A673 (cell line): ENCODE measurements at regions not wholly inside any gene's neighbourhood (a gene's known extent, or its start where the extent isn't known, plus 50 kb on each side); places are given as distances from the start of the nearest gene placed in this dataset.

Experiments used
- BruUV-seq: library from RNA; stranded (reverse); fragments of 400-500 nt; replicated peaks from 2 replicates; lab custom pipeline; 2021; lab: Mats Ljungman, UMichigan
- CTCF ChIA-PET: fragments of 300-600 bp; sonication (Branson Sonifier 250); formaldehyde crosslinking; loops from one replicate; lab custom pipeline; 2022; ENCODE audit warnings: antibody characterized with exemption; lab: Charles Lee
- POLR2A ChIA-PET: fragments of 300-600 bp; sonication (Branson Sonifier 250); formaldehyde crosslinking; loops from one replicate; lab custom pipeline; 2022; ENCODE audit warnings: antibody characterized with exemption; ENCODE audit not compliant: low non-redundant PET; lab: Charles Lee
- DNase-seq: peaks from one replicate; pipeline ENCODE4 v3.0.0-alpha.2; 2015; ENCODE audit warnings: low spot score
- H3K27ac ChIP-seq: fragments of 200-600 bp; sonication (generic); 2 replicates; pipeline ENCODE4 v1.5.1; 2016; ENCODE audit warnings: mixed run types, low read depth, mild to moderate bottlenecking, mixed read lengths, antibody characterized with exemption, low read length; ENCODE audit not compliant: poor library complexity, severe bottlenecking
- H3K27me3 ChIP-seq: fragments of 200-600 bp; sonication (generic); replicated peaks from 2 replicates; pipeline ENCODE4 v1.6.1; 2017; ENCODE audit warnings: mixed run types, low read depth, mild to moderate bottlenecking, mixed read lengths, antibody characterized with exemption, low read length; ENCODE audit not compliant: insufficient read depth, poor library complexity
- H3K36me3 ChIP-seq: fragments of 200-600 bp; sonication (generic); 2 replicates; pipeline ENCODE4 v1.6.1; 2016; ENCODE audit warnings: mixed run types, mild to moderate bottlenecking, mixed read lengths, antibody characterized with exemption, low read length; ENCODE audit not compliant: insufficient read depth, poor library complexity, severe bottlenecking
- H3K4me1 ChIP-seq: fragments of 200-600 bp; sonication (generic); 2 replicates; pipeline ENCODE4 v1.6.1; 2017; ENCODE audit warnings: mixed run types, mild to moderate bottlenecking, mixed read lengths, antibody characterized with exemption, low read length; ENCODE audit not compliant: insufficient read depth, poor library complexity, severe bottlenecking
- H3K4me3 ChIP-seq: fragments of 200-600 bp; sonication (generic); 2 replicates; pipeline ENCODE4 v1.5.1; 2016; ENCODE audit warnings: low read depth, mixed run types, mild to moderate bottlenecking, mixed read lengths, low read length; ENCODE audit not compliant: poor library complexity, severe bottlenecking
- H3K9me3 ChIP-seq: fragments of 200-600 bp; sonication (generic); 2 replicates; pipeline ENCODE4 v1.6.1; 2016; ENCODE audit warnings: mixed run types, low read depth, mild to moderate bottlenecking, mixed read lengths, antibody characterized with exemption, low read length; ENCODE audit not compliant: poor library complexity, severe bottlenecking
- CTCF ChIP-seq: fragments of 300-800, 200-600 bp; sonication (generic); conservative IDR thresholded peaks from 2 replicates; pipeline ENCODE4 v1.5.1; 2017; ENCODE audit warnings: low read depth, mild to moderate bottlenecking, antibody characterized with exemption, low read length, moderate library complexity, mixed read lengths
- EZH2 ChIP-seq: fragments of 200-600 bp; sonication (generic); IDR thresholded peaks from 2 replicates; pipeline ENCODE4 v1.6.1; 2017; ENCODE audit warnings: borderline replicate concordance, low read depth, mild to moderate bottlenecking, mixed read lengths, antibody characterized with exemption, low read length; ENCODE audit not compliant: poor library complexity, severe bottlenecking
- intact Hi-C: fragments of 100-400 bp; cut with micrococcal nuclease; formaldehyde crosslinking; loops from one replicate; pipeline ENCODE4 v1.10.0; 2022; ENCODE audit not compliant: unreplicated experiment

GRCh38 chr12:84551373-84551772 is 361.2 kb downstream of the SLC6A15 start:
- Histone ChIP-seq H3K4me3 (no peak overlapping the region), H3K27ac (no peak overlapping the region), H3K4me1 (no peaks in the 10 kb centered on the region), H3K36me3 (no peaks in the 10 kb centered on the region), H3K9me3 (no peaks in the 10 kb centered on the region), H3K27me3 (no peaks in the 10 kb centered on the region)
- no TSS peak for BruUV-seq
- no peak for DNase-seq
- intact Hi-C loops: no loop called here
- TF ChIP-seq CTCF: no peak
- TF ChIP-seq EZH2: no peak
- CTCF ChIA-PET: no interaction called here
- POLR2A ChIA-PET: no interaction called here

- BruUV-seq: no TSS peak
- Histone ChIP-seq H3K27me3 (no peaks in the 10 kb centered on the region), H3K27ac (no peak overlapping the region), H3K4me3 (no peak overlapping the region), H3K36me3 (no peaks in the 10 kb centered on the region), H3K9me3 (no peaks in the 10 kb centered on the region), H3K4me1 (no peaks in the 10 kb centered on the region)
- TF ChIP-seq CTCF: no peak
- no peak for DNase-seq
- POLR2A ChIA-PET: interaction anchor here (0.5 kb wide), 1 partner anchor 109 kb away, joined by 3 read pairs; no protein-coding TSS in a partner anchor
- intact Hi-C loops: no loop called here
- CTCF ChIA-PET: no interaction called here
These were observed 362.1 kb downstream of the SLC6A15 start for GRCh38 chr12:84550518-84550917.

- intact Hi-C loops: no loop called here
- no peaks in the 10 kb centered on the region for H3K9me3 ChIP-seq
- CTCF ChIA-PET: no interaction called here
- H3K27me3 ChIP-seq: no peaks in the 10 kb centered on the region
- no peaks in the 10 kb centered on the region for H3K4me1 ChIP-seq
- no peak overlapping the region for H3K4me3 ChIP-seq
- no peak overlapping the region for H3K27ac ChIP-seq
- H3K36me3 ChIP-seq: no peaks in the 10 kb centered on the region
- POLR2A ChIA-PET: no interaction called here
- BruUV-seq: no TSS peak
- TF ChIP-seq EZH2 (no peak), CTCF (no peak)
- peak; percentile 27 for DNase-seq
These were observed 370.3 kb downstream of the SLC6A15 start for GRCh38 chr12:84542289-84542688.
